HG03432 (cell line): ENCODE measurements at regions not wholly inside any gene's neighbourhood (a gene's known extent, or its start where the extent isn't known, plus 50 kb on each side); places are given as distances from the start of the nearest gene placed in this dataset.

Experiments
- ATAC-seq: cut with Tn5 transposase; IDR thresholded peaks from one replicate; pipeline ENCODE4 v1.9.1; 2021; ENCODE audit warnings: mild to moderate bottlenecking, moderate library complexity; ENCODE audit not compliant: unreplicated experiment

DNA sequence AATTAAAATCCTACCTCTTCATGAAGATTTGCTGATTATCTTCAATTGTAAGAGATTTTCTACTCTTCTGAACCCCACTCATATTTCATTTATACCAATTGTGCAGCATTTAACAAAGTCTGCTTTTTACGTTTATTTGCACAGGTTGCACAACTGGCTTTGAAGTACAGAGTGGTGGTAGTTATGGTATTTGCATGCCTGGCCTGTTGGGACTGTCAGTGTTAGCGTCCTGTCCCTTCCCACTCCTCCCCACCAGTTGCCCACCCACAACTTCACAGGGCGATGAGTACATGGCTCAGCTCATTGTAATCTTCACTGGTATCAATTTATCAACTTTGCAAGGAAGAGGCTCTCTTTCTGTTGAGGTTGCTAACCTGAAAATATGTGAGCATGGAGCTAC, 372.3 kb downstream of the AASDHPPT start:
- no peak for ATAC-seq

- no peak for ATAC-seq
Observed at GRCh38 chr11:106451228-106451922, 373.9 kb downstream of the AASDHPPT start.

GRCh38 chr11:106456647-106457046, 379.2 kb downstream of the AASDHPPT start:
- ATAC-seq = no peak

DNA sequence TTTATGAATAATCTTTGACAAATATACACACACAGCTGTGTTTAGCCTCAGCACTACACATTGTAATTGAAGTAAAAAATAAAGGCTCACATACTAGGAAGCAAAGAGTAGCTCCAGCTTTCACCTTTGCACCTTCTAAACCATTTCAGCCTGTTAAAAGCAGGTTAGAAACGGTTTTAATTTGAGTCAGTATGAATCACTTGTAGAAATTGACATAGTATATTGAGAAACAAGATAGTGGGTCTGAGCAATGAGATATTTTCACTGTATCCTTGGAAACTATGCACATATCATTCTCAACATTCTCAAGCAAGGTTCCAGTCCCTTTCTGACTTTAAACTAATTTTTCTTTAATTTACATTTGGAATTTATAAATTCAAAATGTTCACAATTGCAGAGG, 380.3 kb downstream of the AASDHPPT start:
- ATAC-seq = no peak

DNA sequence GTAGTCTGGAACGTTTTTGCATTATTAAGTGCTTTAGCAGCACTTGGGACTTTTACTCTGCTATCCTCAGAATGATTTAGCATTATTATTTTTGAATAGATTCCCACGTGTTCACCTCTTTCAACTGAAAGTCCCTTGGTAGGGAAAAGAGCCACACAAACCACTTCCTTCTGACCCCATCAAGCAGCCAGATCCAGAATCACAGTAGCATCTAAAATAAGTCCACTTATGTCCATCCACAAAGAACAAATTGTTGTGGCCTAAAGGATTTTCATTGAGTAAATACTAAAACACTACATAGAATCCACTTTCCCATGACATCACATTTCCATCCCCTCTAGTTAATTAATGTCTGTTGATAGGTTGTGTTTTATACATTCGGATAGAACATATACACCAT, 381.7 kb downstream of the AASDHPPT start:
- ATAC-seq = no peak

- ATAC-seq = no peak
Observed at GRCh38 chr11:106461148-106461691, 383.8 kb downstream of the AASDHPPT start.

GRCh38 chr11:106461839-106462545, 384.5 kb downstream of the AASDHPPT start:
- ATAC-seq = no peak

- no peak for ATAC-seq
Observed at GRCh38 chr11:106463154-106463553, 385.7 kb downstream of the AASDHPPT start.

- ATAC-seq = no peak
Observed at GRCh38 chr11:106463796-106464201, 386.3 kb downstream of the AASDHPPT start.

GRCh38 chr11:106464728-106465127, 387.3 kb downstream of the AASDHPPT start:
- ATAC-seq = no peak

GRCh38 chr11:106466521-106467080, 389.1 kb downstream of the AASDHPPT start:
- ATAC-seq = no peak

DNA sequence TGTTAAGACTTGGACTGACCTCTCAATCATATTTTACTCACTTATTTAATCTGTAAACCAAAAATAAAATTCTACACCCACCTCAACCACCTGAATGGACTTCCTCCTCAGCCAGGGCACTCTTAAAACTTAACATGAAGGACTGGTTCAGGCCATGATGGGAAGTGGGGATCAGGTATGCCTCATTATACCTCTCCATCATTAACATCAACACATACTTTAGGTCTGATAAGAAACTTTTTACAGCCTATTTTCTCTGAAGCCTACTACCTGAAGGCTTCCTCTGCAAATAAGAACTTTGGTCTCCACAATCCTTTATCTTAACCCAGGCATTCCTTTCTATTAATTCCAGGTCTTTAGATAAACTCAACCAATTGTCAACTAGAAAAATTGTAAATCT, 390.0 kb downstream of the AASDHPPT start:
- ATAC-seq = no peak

GRCh38 chr11:106468086-106468485, 390.6 kb downstream of the AASDHPPT start:
- ATAC-seq = no peak

DNA sequence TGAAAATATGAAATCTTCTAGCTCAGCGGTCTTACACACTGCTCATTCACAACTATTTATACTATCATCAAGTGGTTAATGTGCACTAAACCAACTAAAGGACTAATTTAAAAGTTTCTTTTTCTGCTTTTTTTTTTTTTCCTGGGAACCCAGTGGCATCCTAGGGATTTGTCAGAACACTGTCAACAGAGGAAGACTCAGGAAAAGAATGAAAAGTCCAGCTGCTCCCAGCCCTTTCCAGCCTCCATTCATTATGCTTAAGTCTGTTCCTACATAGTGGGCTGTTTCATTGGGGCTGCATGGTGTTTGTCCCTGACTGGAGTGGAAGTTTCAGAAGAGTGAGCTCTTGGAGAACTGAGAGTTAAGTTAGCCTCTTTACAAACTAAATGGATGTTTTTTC, 391.1 kb downstream of the AASDHPPT start:
- no peak for ATAC-seq

DNA sequence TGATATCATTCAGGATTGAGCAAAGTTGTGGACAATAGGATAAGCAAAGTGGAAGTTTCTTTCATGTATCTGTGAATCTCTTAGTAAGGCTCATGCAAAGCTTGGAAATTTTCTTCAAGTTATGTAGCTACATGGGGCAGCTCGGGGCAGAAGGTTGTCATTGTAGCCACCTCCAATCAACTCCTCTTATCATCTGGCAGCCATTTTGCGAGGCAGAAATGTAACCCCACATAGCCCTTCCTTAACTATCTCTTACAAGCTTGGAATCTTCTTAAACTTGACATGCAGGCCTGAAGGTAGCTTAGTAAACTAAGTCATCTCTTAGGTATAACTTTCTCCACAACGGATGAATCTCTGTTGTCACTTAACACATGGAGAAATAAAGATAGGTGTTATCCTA, 392.8 kb downstream of the AASDHPPT start:
- no peak for ATAC-seq

DNA sequence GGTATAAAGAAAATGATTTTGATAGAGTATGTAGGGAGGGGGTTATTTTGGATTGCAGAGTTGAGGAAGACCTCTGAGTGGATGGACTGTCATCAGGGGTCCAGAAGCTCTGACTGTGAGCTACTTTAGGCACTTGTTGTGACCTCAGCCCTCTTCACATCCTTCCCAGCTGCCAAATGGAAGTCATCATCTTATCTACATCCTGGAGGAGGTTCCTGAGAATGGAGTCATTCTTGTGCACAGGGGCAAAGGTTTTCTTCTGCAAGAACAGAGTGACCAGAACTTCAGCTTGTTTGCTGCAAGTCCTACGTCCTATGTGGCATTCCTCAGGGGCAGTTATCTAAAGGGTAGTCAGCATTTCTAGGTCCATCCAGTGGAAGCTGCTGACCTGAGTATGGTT, 393.8 kb downstream of the AASDHPPT start:
- ATAC-seq = no peak

DNA sequence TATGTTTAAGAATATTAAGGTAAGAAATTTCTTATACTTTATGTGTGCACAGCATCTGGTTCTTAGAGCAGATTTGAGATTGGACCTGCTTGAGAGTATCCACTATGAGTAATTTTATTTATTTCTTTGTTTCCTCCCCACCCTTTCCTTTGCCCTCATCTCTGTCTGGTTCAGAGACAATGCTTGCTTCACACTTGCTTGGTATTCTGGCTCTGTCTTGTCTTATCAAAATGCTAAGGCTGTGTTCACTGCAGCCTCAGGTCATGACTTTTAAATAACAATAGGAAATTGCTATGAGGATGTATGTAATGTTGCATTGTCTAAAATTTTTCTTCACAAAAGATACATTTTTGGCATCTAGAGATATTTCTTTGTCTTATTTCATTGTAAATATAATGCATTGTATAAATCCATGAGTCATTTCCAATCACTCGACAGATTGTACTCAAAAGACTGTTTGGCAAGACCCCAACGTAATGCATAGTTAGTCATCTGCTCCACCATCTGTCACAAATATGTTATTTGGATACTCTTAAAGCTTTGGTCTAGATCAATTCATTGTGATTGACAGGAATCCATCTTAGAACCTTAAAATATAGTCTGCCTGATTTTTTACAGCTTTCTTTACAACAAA, 395.7 kb downstream of the AASDHPPT start:
- ATAC-seq = no peak

DNA sequence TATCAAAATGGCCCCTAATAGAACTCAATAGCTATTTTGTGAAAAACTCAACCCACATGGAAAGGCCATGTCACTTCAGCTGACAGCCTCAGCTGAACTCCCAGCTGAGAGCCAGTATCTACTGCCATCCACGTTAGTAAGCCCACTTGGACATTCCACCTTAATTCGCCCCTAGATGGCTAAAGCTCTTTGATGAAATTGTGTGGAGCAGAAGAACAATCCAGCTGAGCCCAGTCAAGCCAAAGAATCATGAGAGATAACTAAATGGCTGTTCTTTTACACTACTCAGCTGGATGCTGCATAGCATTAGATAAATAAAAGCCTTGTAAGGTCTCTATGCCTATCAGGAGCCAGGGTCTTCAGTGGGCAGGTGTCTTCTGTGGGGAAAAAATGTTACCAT, 396.8 kb downstream of the AASDHPPT start:
- no peak for ATAC-seq

DNA sequence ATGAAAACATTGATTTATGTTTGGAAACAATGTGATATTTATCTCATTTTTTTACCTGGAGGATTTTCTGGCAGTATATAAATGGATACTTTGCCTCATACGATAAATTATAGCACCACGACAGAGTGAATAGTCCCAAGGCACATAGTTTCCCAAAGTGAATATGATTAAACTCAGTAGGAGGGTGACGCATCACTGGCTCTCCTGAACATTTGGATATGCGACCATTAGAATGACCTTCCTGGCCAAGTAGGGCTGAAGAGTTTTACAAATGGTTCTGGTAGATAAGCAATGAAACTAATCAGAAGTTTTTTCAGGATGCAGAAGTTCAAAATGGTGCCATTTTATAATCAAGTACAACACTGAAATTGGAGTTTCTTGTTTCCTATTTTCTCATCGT, 397.7 kb downstream of the AASDHPPT start:
- no peak for ATAC-seq

- ATAC-seq = no peak
Observed at GRCh38 chr11:106477776-106478175, 400.3 kb downstream of the AASDHPPT start.

DNA sequence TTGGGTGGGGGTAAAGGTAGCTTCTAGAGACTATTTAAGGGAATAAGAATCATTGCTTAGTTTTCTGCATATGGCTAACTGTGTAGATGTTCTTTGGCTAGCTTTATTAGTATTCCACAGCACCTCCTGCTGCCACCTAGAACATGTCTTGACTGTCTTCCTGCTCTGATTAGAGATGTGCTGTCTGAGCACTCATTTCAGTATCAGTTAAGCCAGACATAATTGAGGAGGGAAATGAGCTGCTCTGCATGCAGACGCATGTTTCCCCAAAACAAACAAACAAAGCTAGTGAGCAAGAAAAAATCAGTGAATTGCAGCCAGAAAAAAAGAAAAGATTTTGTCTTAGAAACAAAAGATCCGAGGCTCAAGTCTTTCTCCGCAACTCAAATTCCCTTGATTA, 402.2 kb downstream of the AASDHPPT start:
- no peak for ATAC-seq
